ENCODE measurements at regions not wholly inside any gene's neighbourhood (a gene's known extent, or its start where the extent isn't known, plus 50 kb on each side); places are given as distances from the start of the nearest gene placed in this dataset.

- TF ChIP-seq, protein P1, sequence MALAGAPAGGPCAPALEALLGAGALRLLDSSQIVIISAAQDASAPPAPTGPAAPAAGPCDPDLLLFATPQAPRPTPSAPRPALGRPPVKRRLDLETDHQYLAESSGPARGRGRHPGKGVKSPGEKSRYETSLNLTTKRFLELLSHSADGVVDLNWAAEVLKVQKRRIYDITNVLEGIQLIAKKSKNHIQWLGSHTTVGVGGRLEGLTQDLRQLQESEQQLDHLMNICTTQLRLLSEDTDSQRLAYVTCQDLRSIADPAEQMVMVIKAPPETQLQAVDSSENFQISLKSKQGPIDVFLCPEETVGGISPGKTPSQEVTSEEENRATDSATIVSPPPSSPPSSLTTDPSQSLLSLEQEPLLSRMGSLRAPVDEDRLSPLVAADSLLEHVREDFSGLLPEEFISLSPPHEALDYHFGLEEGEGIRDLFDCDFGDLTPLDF (CRISPR knock-in tag; IDR thresholded peaks at IDR 0.05), result no peak
- TF ChIP-seq ETV6 (CRISPR knock-in tag; IDR thresholded peaks at IDR 0.05), result no peak
Measured at GRCh38 chr2:107405261-107405660, 421.4 kb upstream of the RGPD4 start.
